NT2/D1 (cell line): ENCODE measurements at regions not wholly inside any gene's neighbourhood (a gene's known extent, or its start where the extent isn't known, plus 50 kb on each side); places are given as distances from the start of the nearest gene placed in this dataset.

Source experiments
- SUZ12 ChIP-seq: IDR thresholded peaks from 2 replicates; pipeline ENCODE4 v1.6.1; 2011; ENCODE audit not compliant: insufficient read length, insufficient read depth; ENCODE audit errors: extremely low read depth
- YY1 ChIP-seq: IDR thresholded peaks from 2 replicates; pipeline ENCODE4 v1.6.1; 2011; ENCODE audit not compliant: insufficient read length, insufficient read depth
- ZNF274 ChIP-seq: IDR thresholded peaks from 2 replicates; pipeline ENCODE4 v1.6.1; 2011; ENCODE audit warnings: mild to moderate bottlenecking, low read depth, low read length

- no peak for TF ChIP-seq ZNF274
- no peak for TF ChIP-seq YY1
- TF ChIP-seq SUZ12, result no peak
Observed at GRCh38 chr4:89538886-89539285, 231.3 kb upstream of the GPRIN3 start.
